BLaER1 treated with 17β-estradiol and CSF1 and Interleukin-3, amounts not matched to agents 10 nM and 100 nM (cell line): ENCODE measurements at regions not wholly inside any gene's neighbourhood (a gene's known extent, or its start where the extent isn't known, plus 50 kb on each side); places are given as distances from the start of the nearest gene placed in this dataset.
"Not testable (repeated sequence)": the region's sequence is repeated elsewhere in the genome, so short reads cannot be mapped to it uniquely, and the experiment has no call there.

Experiments
- H3K27ac ChIP-seq, 11 experiments: shearing (Covaris generic); formaldehyde crosslinking; 2 replicates each; pipeline ENCODE4 v1.8.1; 2022
- H3K27me3 ChIP-seq, 11 experiments: shearing (Covaris generic); formaldehyde crosslinking; 2 replicates each; pipeline ENCODE4 v1.8.1; 2022
- H3K36me3 ChIP-seq, 11 experiments: shearing (Covaris generic); formaldehyde crosslinking; 2 replicates each; pipeline ENCODE4 v1.8.1; 2022
- H3K4me1 ChIP-seq, 10 experiments: shearing (Covaris generic); formaldehyde crosslinking; 2 replicates each; pipeline ENCODE4 v1.8.1; 2022
- H3K4me2 ChIP-seq, 11 experiments: shearing (Covaris generic); formaldehyde crosslinking; 2 replicates each; pipeline ENCODE4 v1.8.1; 2022
- H3K4me3 ChIP-seq, 10 experiments: shearing (Covaris generic); formaldehyde crosslinking; 2 replicates each; pipeline ENCODE4 v1.8.1; 2022
- H3K9ac ChIP-seq, 11 experiments: shearing (Covaris generic); formaldehyde crosslinking; 2 replicates each; pipeline ENCODE4 v1.8.1; 2022
- H3K9me3 ChIP-seq, 11 experiments: shearing (Covaris generic); formaldehyde crosslinking; replicated peaks in 1 of 11; 2 replicates each; pipeline ENCODE4 v1.8.1; 2022
- H4K20me1 ChIP-seq, 11 experiments: shearing (Covaris generic); formaldehyde crosslinking; 2 replicates each; pipeline ENCODE4 v1.8.1; 2022
- Cebpa-rat ChIP-seq, 11 experiments: shearing (Covaris generic); IDR thresholded peaks; 2 replicates each; pipeline ENCODE4 v1.8.1; 2022

GRCh38 chr4:183808097-183808456 is 97.0 kb upstream of the STOX2 start:
- Histone ChIP-seq H3K27me3 (no peaks in the 10 kb centered on the region), H3K36me3 (no peaks in the 10 kb centered on the region), H4K20me1 (no peaks in the 10 kb centered on the region), H3K9ac (no peak overlapping the region), H3K4me2 (no peak overlapping the region), H3K9me3 (peaks cover 0 to 10% (median 0%) of the 10 kb centered on the region in 11 experiments; a peak in 1 of 22 replicates), H3K4me3 (no peak overlapping the region), H3K27ac (no peak overlapping the region), H3K4me1 (no peaks in the 10 kb centered on the region)
- no peak for TF ChIP-seq Cebpa-rat (IDR thresholded peaks at IDR 0.05)

GRCh38 chr4:183812567-183812966 is 92.5 kb upstream of the STOX2 start:
- no peak overlapping the region for H3K9ac ChIP-seq
- H3K27ac ChIP-seq = no peak overlapping the region
- no peak for TF ChIP-seq Cebpa-rat (IDR thresholded peaks at IDR 0.05)
- H3K4me2 ChIP-seq = no peak overlapping the region
- no peaks in the 10 kb centered on the region for H4K20me1 ChIP-seq
- no peaks in the 10 kb centered on the region for H3K27me3 ChIP-seq
- no peaks in the 10 kb centered on the region for H3K4me1 ChIP-seq
- peaks cover 0 to 15% (median 3%) of the 10 kb centered on the region in 11 experiments; a peak in 6 of 22 replicates for H3K9me3 ChIP-seq
- H3K36me3 ChIP-seq = no peaks in the 10 kb centered on the region
- no peak overlapping the region for H3K4me3 ChIP-seq

- Histone ChIP-seq H3K4me1 (no peaks in the 10 kb centered on the region), H4K20me1 (no peaks in the 10 kb centered on the region), H3K4me3 (no peak overlapping the region), H3K9me3 (peaks cover 3 to 21% (median 11%) of the 10 kb centered on the region in 11 experiments; a peak in 18 of 22 replicates), H3K27me3 (no peaks in the 10 kb centered on the region), H3K4me2 (no peak overlapping the region), H3K36me3 (no peaks in the 10 kb centered on the region), H3K9ac (no peak overlapping the region), H3K27ac (no peak overlapping the region)
- TF ChIP-seq Cebpa-rat (IDR thresholded peaks at IDR 0.05) = no peak
Observed at GRCh38 chr4:183814461-183814860, 90.6 kb upstream of the STOX2 start.

GRCh38 chr4:183816077-183816476 is 89.0 kb upstream of the STOX2 start:
- H3K27ac ChIP-seq = no peak overlapping the region
- no peak overlapping the region for H3K4me2 ChIP-seq
- no peak for TF ChIP-seq Cebpa-rat (IDR thresholded peaks at IDR 0.05)
- no peaks in the 10 kb centered on the region for H3K4me1 ChIP-seq
- no peaks in the 10 kb centered on the region for H4K20me1 ChIP-seq
- H3K4me3 ChIP-seq = no peak overlapping the region
- H3K9me3 ChIP-seq = peaks cover 3 to 15% (median 11%) of the 10 kb centered on the region in 11 experiments; a peak in 18 of 22 replicates
- H3K36me3 ChIP-seq = no peaks in the 10 kb centered on the region
- no peaks in the 10 kb centered on the region for H3K27me3 ChIP-seq
- no peak overlapping the region for H3K9ac ChIP-seq

GRCh38 chr4:183816882-183817509 is 88.1 kb upstream of the STOX2 start:
- TF ChIP-seq Cebpa-rat (IDR thresholded peaks at IDR 0.05) = no peak
- H3K4me3 ChIP-seq = no peak overlapping the region
- H3K4me1 ChIP-seq = no peaks in the 10 kb centered on the region
- H3K36me3 ChIP-seq = no peaks in the 10 kb centered on the region
- H4K20me1 ChIP-seq = no peaks in the 10 kb centered on the region
- no peak overlapping the region for H3K9ac ChIP-seq
- no peak overlapping the region for H3K4me2 ChIP-seq
- no peak overlapping the region for H3K27ac ChIP-seq
- H3K27me3 ChIP-seq = no peaks in the 10 kb centered on the region
- H3K9me3 ChIP-seq = peaks cover 3 to 15% (median 11%) of the 10 kb centered on the region in 11 experiments; a peak in 18 of 22 replicates

- peaks cover 3 to 15% (median 11%) of the 10 kb centered on the region in 11 experiments; a peak in 18 of 22 replicates for H3K9me3 ChIP-seq
- H3K9ac ChIP-seq, H4K20me1 ChIP-seq, H3K4me3 ChIP-seq, H3K27ac ChIP-seq, H3K36me3 ChIP-seq, H3K4me2 ChIP-seq, H3K27me3 ChIP-seq, H3K4me1 ChIP-seq: not testable (repeated sequence)
Observed at GRCh38 chr4:183818591-183818990, 86.5 kb upstream of the STOX2 start.

- Histone ChIP-seq H3K27me3 (no peaks in the 10 kb centered on the region), H3K9me3 (peaks cover 3 to 11% (median 8%) of the 10 kb centered on the region in 11 experiments; a peak in 18 of 22 replicates), H3K27ac (no peak overlapping the region), H3K4me1 (no peaks in the 10 kb centered on the region), H3K9ac (no peak overlapping the region), H3K4me3 (no peak overlapping the region), H4K20me1 (no peaks in the 10 kb centered on the region), H3K36me3 (no peaks in the 10 kb centered on the region), H3K4me2 (no peak overlapping the region)
- no peak for TF ChIP-seq Cebpa-rat (IDR thresholded peaks at IDR 0.05)
Observed at GRCh38 chr4:183821076-183821853, 83.8 kb upstream of the STOX2 start.

- TF ChIP-seq Cebpa-rat (IDR thresholded peaks at IDR 0.05) = no peak
- Histone ChIP-seq H3K9ac (no peak overlapping the region), H3K9me3 (peaks cover 3 to 8% (median 6%) of the 10 kb centered on the region in 11 experiments; a peak in 18 of 22 replicates), H3K4me1 (peaks cover 0 to 6% (median 0%) of the 10 kb centered on the region in 10 experiments; a peak in 6 of 20 replicates), H3K36me3 (no peaks in the 10 kb centered on the region), H3K4me2 (no peak overlapping the region), H3K4me3 (no peak overlapping the region), H4K20me1 (no peaks in the 10 kb centered on the region), H3K27me3 (no peaks in the 10 kb centered on the region), H3K27ac (no peak overlapping the region)
Observed at GRCh38 chr4:183823434-183823833, 81.7 kb upstream of the STOX2 start.

GRCh38 chr4:183825346-183825745 is 79.8 kb upstream of the STOX2 start:
- Histone ChIP-seq H3K4me2 (no peak overlapping the region), H3K27me3 (no peaks in the 10 kb centered on the region), H4K20me1 (no peaks in the 10 kb centered on the region), H3K9ac (no peak overlapping the region), H3K9me3 (no peaks in the 10 kb centered on the region), H3K4me1 (peaks cover 0 to 12% (median 1%) of the 10 kb centered on the region in 10 experiments; a peak in 8 of 20 replicates), H3K36me3 (no peaks in the 10 kb centered on the region), H3K4me3 (no peak overlapping the region), H3K27ac (no peak overlapping the region)
- no peak for TF ChIP-seq Cebpa-rat (IDR thresholded peaks at IDR 0.05)

GRCh38 chr4:183826461-183826860 is 78.6 kb upstream of the STOX2 start:
- Histone ChIP-seq H3K4me1 (peaks cover 7 to 23% (median 12%) of the 10 kb centered on the region in 10 experiments), H3K4me2 (no peak overlapping the region), H3K27ac (no peak overlapping the region), H3K4me3 (no peak overlapping the region), H3K9me3 (no peaks in the 10 kb centered on the region), H3K36me3 (no peaks in the 10 kb centered on the region), H3K9ac (no peak overlapping the region), H4K20me1 (no peaks in the 10 kb centered on the region), H3K27me3 (no peaks in the 10 kb centered on the region)
- TF ChIP-seq Cebpa-rat (IDR thresholded peaks at IDR 0.05) = no peak
